Chondrocyte (in vitro differentiated cells): ENCODE measurements at regions not wholly inside any gene's neighbourhood (a gene's known extent, or its start where the extent isn't known, plus 50 kb on each side); places are given as distances from the start of the nearest gene placed in this dataset.
A peak's percentile ranks its signal among the peaks of the same experiment; 100 is the strongest.

ENCODE experiments used
- DNase-seq: peaks from one replicate; pipeline ENCODE4 v3.0.0; 2021; ENCODE audit warnings: mixed read lengths, low spot score
- H3K27ac Mint-ChIP-seq: one replicate; pipeline ENCODE4 v1.8.0; 2021; ENCODE audit warnings: mild to moderate bottlenecking, moderate library complexity, mixed read lengths; ENCODE audit not compliant: unreplicated experiment
- H3K27me3 Mint-ChIP-seq: 2 replicates; pipeline ENCODE4 v1.8.0; 2021; ENCODE audit warnings: low read depth, mixed read lengths
- H3K36me3 Mint-ChIP-seq: 2 replicates; pipeline ENCODE4 v1.8.0; 2021; ENCODE audit warnings: low read depth, mixed read lengths
- H3K4me1 Mint-ChIP-seq: 2 replicates; pipeline ENCODE4 v1.8.0; 2021; ENCODE audit warnings: low read depth, mild to moderate bottlenecking, mixed read lengths
- H3K4me3 Mint-ChIP-seq: one replicate; pipeline ENCODE4 v1.8.0; 2021; ENCODE audit warnings: mild to moderate bottlenecking, moderate library complexity, mixed read lengths; ENCODE audit not compliant: unreplicated experiment
- H3K9me3 Mint-ChIP-seq: 2 replicates; pipeline ENCODE4 v1.8.0; 2021; ENCODE audit warnings: low read depth, mixed read lengths
- TF ChIP-seq, protein P1 (sequence below): fragments of 200-600 bp; sonication (generic); IDR thresholded peaks from 2 replicates; pipeline ENCODE4 v1.5.0; 2021; ENCODE audit warnings: antibody characterized with exemption, mild to moderate bottlenecking, moderate library complexity

DNA sequence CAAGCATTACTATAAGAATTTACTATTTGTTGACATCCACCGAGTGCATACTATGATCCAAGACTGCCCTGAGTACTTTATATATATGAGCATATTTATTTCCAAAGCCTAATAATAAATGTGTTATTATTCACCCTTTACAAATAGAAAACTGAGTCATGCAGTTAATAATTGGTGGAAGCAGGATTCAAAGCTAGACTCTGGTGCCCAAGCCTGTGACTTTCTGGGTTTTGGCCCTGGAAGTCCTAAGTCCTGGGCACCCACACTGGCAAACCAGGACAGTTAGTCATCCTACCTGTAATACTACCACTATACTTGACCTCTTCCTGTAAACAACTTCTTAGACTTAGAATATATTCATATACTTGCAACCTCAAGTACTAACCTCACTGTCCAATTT lies 257.4 kb upstream of the IRX5 start:
- H3K36me3 Mint-ChIP-seq = no peaks in the 10 kb centered on the region

DNA sequence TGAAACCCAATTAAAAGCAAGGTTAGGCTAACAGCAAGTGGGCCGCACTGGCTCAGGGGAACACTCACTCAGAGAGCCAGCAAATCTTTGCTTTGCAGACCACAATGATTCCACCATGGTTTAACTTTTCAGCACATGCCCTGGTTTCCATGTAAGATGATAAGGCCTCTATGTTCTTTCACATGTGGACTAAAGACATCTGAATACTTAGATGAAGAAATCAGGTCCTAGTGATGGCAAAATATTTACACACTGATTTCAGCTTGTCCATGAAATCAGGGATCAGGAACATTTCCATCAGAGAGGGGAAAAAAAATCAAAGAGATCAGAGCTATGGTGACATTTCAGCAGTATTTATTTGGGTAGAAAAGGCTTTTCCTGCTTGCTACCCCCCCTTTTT lies 258.2 kb upstream of the IRX5 start:
- Mint-ChIP-seq H3K4me1 (no peaks in the 10 kb centered on the region), H3K9me3 (peaks cover 12% of the 10 kb centered on the region), H3K27me3 (peaks cover 15% of the 10 kb centered on the region), H3K4me3 (no peak overlapping the region), H3K36me3 (no peaks in the 10 kb centered on the region), H3K27ac (no peak overlapping the region)
- TF ChIP-seq, protein P1, sequence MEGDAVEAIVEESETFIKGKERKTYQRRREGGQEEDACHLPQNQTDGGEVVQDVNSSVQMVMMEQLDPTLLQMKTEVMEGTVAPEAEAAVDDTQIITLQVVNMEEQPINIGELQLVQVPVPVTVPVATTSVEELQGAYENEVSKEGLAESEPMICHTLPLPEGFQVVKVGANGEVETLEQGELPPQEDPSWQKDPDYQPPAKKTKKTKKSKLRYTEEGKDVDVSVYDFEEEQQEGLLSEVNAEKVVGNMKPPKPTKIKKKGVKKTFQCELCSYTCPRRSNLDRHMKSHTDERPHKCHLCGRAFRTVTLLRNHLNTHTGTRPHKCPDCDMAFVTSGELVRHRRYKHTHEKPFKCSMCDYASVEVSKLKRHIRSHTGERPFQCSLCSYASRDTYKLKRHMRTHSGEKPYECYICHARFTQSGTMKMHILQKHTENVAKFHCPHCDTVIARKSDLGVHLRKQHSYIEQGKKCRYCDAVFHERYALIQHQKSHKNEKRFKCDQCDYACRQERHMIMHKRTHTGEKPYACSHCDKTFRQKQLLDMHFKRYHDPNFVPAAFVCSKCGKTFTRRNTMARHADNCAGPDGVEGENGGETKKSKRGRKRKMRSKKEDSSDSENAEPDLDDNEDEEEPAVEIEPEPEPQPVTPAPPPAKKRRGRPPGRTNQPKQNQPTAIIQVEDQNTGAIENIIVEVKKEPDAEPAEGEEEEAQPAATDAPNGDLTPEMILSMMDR = no peak
- no peak for DNase-seq

More for the DNA sequence above, 257.4 kb upstream of the IRX5 start:
- Mint-ChIP-seq H3K4me3 (no peak overlapping the region), H3K4me1 (no peaks in the 10 kb centered on the region), H3K9me3 (peaks cover 5% of the 10 kb centered on the region), H3K27ac (no peak overlapping the region), H3K27me3 (peaks cover 15% of the 10 kb centered on the region)
- TF ChIP-seq, protein P1 = no peak
- no peak for DNase-seq

DNA sequence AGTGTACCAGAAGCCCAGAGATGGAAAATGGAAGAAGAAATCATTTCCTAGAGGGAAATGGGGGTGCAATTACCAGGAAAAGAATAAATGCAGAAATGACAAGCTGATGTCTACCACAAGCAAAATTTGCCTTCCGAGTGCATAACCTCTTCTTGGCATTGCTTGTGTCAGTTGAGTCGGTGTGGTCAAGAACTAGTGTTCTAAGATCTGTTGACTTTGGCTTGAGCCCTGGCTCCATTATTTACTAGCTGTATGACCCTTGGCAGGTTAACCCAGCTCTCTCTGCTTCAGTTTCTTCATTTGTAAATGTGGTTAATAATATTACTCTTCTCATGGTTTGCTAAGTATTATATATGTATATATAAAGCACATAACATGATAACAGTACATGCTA lies 273.0 kb upstream of the IRX5 start:
- Mint-ChIP-seq H3K27ac (no peak overlapping the region), H3K27me3 (peaks cover 13% of the 10 kb centered on the region), H3K36me3 (no peaks in the 10 kb centered on the region), H3K9me3 (peaks cover 10% of the 10 kb centered on the region), H3K4me3 (no peak overlapping the region), H3K4me1 (peaks cover 12% of the 10 kb centered on the region)
- TF ChIP-seq, protein P1 = no peak
- no peak for DNase-seq

DNA sequence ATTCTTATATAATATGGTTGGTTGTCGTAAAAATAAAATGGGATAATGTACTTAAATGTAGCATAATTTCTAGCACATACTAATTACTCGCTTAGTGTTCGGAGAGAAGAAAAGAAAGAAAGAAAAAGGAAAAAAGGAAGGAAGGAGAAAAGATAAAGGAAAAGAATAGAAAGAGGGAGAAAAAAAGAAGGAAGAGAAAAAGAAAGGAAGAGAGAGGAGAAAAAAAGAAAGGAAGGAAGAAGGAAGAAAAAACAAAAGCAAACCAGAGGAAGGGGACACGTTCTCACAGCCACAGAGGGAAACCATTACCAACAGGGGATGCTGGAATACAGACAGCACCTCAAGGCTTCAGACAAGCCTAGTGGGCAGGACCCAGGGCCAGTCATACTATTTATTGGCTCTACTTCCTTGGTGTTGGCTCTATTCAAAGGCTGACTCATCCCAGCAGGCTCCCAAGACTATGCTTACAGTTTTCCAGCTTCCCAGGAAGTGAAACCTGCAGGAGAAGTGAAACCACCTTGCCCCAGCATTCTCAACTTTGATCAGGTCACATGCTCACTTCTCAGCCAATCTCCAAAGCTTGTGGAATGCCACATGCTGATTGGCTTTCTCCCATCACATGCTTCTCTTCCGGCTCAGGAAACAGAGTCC lies 273.5 kb upstream of the IRX5 start:
- H3K4me1 Mint-ChIP-seq = peaks cover 12% of the 10 kb centered on the region
- TF ChIP-seq, protein P1 = no peak

DNA sequence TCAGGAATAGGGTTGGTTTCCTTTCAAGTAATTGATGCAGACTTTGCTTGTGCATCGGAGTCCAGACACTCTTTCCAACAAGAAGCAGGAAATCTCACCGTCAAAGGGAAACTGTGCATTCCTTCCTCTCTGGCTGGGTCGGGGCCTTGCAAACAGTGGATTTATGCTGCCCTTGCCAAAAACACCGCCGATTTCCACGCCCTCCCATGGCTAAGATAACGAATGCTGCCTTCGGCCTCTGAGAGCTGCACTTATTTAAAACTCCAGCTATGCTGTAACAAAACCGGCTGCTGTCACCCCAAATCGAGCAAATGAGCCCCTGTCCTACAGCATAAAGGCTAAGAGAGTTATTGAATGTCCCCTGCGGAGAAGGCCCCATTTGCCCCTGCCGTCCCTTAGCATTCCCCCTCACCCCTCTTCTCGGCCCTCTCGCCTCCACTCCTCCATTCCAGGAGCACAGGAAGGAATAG lies 275.5 kb upstream of the IRX5 start:
- Mint-ChIP-seq H3K4me1 (peaks cover 17% of the 10 kb centered on the region), H3K36me3 (no peaks in the 10 kb centered on the region), H3K9me3 (peaks cover under 1% of the 10 kb centered on the region), H3K27ac (peak overlapping the region; percentile 56), H3K4me3 (peak overlapping the region; percentile 53), H3K27me3 (peaks cover 22% of the 10 kb centered on the region)
- DNase-seq = no peak
- TF ChIP-seq, protein P1 = no peak

More for the DNA sequence above, 273.5 kb upstream of the IRX5 start:
- no peak overlapping the region for H3K27ac Mint-ChIP-seq
- H3K4me3 Mint-ChIP-seq = no peak overlapping the region
- DNase-seq = no peak
- peaks cover 15% of the 10 kb centered on the region for H3K27me3 Mint-ChIP-seq
- no peaks in the 10 kb centered on the region for H3K36me3 Mint-ChIP-seq
- H3K9me3 Mint-ChIP-seq = peaks cover 6% of the 10 kb centered on the region
